ENCODE measurements at regions not wholly inside any gene's neighbourhood (a gene's known extent, or its start where the extent isn't known, plus 50 kb on each side); places are given as distances from the start of the nearest gene placed in this dataset.

GRCh38 chr4:119825696-119826095 is 197.1 kb upstream of the PDE5A start:
- DNase-seq (ENCODE audit: low spot score): no peak

DNA sequence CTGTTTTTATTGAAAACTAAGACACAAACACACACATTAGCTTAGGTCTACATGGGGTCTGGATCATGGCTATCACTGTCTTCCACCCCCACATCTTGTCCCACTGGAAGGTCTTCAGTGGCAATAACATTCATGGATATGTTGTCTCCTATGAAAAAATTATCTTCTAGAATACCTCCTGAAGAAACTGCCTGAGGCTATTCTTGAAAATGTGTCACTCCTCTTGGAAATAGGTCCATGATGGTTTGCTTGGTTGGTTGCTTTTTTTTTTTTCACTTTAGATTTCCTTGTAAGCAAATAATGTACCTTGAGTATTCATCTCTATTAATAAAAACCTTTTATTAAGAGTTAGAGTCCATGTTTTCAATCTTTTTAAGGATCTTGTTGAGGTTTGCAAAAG is 195.3 kb upstream of the PDE5A start:
- DNase-seq (ENCODE audit: low spot score): no peak

DNA sequence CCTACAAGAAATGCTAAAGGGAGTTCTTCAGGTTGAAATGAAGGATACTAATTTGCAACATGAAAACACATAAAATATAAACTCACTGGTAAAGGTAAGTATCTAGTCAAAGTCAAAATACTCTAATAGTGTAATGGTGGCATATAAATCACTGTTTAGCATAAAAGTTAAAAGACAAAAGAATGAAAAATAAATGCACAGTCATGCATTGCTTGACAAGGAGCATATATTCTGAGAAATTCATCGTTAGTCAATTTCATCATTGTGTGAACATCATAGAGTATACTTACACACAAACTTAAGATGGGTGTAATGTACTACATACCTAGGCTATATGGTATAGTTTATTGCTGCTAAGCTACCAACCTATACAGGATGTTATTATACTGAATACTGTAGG is 194.4 kb upstream of the PDE5A start:
- no peak for DNase-seq (ENCODE audit: low spot score)

DNA sequence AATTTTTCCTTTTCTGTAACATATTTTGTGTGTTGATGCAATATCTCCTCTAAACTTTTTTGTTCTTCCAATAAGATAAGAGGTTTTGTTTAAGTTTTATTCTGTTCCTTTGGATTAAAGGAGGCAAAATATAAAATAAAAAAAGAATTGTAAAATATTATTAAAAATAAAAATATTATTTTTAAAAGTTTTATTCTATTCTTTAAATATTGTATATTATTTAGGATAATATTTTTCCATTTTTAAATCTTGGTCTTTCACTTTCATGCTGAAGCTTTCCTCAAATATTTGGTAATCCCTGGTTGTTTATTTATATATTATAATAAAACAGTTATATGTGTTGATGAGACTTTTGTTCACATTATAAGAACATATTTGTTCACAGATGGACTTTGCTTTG is 187.9 kb upstream of the PDE5A start:
- no peak for DNase-seq (ENCODE audit: low spot score)

GRCh38 chr4:119810001-119810400 is 181.4 kb upstream of the PDE5A start:
- DNase-seq (ENCODE audit: low spot score): no peak

GRCh38 chr4:119804404-119804803 is 175.8 kb upstream of the PDE5A start:
- no peak for DNase-seq (ENCODE audit: low spot score)

DNA sequence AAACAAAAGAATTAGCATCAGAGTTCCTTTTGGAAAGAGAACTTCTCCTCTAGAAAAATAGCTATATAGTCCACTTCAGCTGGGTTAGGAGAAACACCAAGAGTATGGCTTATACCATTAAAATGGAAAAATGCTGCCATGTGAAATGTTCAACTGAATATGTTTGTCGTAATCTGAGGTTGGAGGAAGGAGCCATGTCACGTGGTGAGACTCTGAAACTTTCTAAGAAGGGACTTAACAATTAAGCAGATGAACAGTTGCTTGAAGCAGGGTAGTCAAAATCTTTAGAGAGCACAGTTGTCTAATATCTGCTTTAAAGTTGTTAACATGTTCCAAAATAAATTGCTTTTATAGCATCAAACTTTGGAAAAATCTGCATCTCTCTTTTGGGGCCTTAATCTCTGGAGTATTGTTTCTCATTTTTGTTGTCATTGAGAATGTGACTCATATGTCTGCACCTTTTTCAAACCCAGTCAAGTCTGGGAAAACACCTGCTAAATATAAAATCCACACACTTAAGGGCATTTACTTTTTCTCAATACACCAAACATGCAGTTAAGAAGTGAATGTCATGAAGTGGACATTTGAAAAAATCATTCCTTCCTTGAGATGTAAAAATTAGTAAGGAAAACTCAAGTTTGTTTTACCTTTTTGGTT is 168.8 kb upstream of the PDE5A start:
- no peak for DNase-seq (ENCODE audit: low spot score)

- no peak for DNase-seq (ENCODE audit: low spot score)
Measured at GRCh38 chr4:119795986-119796578, 167.5 kb upstream of the PDE5A start.

GRCh38 chr4:119794681-119795080 is 166.1 kb upstream of the PDE5A start:
- DNase-seq (ENCODE audit: low spot score): no peak

GRCh38 chr4:119794113-119794512 is 165.5 kb upstream of the PDE5A start:
- DNase-seq (ENCODE audit: low spot score): no peak

DNA sequence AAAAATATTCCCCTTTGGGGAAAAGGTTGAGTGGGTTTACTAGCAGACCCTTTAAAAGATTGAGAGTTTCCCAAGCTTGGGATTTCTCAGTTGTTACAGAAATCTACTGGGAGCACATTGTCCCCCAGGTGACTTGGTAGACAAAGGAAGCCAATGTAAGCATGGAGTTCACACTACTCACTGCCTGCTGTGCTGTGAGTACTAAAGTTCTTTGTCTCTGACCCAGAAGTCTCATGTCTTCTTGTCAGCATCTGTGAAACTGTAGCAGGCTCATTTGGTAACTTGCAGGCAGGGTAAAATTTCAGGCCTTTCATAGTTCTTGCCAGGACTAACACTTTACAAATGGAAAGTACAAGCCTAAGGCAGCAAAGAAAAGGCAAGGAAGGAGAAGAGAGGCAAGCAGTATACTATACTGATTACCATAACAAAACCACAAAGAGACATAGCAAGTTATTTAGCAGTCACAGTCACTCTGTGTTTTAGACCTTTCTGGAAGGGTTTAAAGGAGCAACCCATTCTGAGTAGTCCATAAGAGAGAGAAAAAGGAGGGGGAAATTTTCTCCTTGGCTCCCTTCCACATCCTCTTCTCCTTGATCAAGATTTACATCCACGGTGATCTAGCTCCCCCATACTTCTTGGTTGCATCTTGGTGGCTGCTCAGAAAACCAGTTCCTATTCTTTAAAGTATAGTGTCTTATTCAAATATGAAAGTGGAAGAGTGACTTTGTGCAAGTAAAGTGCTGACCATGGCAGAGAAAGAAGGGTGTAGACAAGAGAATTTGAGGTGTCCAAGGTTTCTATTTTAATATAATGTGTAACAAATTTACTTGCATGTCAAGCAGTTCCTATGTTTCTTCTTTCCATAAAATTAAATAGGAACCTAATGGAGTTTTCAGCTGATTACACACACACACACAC is 160.0 kb upstream of the PDE5A start:
- no peak for DNase-seq (ENCODE audit: low spot score)

- DNase-seq (ENCODE audit: low spot score): no peak
Measured at GRCh38 chr4:119785963-119786362, 157.4 kb upstream of the PDE5A start.

DNA sequence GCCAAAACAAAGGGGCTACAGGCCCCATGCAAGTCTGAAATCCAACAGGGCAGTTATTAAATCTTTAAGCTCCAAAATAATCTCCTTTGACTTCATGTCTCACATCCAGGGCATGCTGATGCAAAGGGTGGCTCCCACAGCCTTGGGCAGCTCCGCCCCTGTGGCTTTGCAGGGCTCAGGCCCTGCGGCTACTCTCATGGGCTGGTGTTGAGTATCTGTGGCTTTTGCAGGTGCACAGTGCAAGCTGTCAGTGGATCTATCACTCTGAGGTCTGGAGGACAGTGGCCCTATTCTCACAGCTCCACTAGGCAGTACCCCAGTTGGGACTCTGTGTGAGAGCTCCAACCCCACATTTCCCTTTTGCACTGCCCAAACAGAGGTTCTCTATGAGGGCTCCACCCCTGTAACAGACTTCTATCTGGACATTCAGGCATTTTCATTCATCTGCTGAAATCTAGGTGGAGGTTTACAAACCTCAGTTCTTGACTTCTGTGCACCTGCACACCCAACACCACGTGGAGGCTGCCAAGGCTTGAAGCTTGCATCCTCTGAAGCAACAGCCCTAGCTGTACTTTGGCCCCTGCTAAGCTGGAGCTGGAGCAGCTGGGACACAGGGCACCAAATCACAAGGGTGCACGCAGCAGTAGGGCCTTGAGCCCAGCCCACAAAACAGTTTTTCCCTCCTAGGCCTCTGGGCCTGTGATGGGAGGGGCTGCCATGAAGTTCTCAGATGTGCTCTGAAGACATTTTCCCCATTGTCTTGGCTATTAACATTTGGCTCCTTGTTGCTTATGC is 154.8 kb upstream of the PDE5A start:
- no peak for DNase-seq (ENCODE audit: low spot score)

- no peak for DNase-seq (ENCODE audit: low spot score)
Measured at GRCh38 chr4:119781044-119781443, 152.4 kb upstream of the PDE5A start.

GRCh38 chr4:119774840-119775239 is 146.2 kb upstream of the PDE5A start:
- no peak for DNase-seq (ENCODE audit: low spot score)

DNA sequence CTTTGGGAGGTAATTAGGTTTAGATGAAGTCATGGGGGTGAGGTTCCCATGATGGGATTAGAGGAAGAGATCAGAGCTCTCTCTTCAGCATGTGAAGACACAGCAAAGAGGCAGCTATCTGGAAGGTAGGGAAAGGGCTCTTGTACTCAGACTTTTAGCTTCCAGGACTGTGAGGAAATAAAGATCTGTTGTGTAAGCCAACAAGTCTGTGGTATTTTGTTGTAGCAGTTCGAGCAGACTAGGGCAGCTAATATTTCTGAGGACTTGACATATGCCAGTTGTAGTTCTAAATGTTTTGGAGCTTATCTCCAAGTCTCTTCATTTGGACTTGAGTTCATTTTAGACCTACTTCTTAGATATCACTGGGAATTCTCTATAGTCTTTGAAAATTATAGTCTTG is 137.3 kb upstream of the PDE5A start:
- DNase-seq (ENCODE audit: low spot score): no peak

GRCh38 chr4:119765469-119765868 is 136.9 kb upstream of the PDE5A start:
- DNase-seq (ENCODE audit: low spot score): no peak

GRCh38 chr4:119763386-119763785 is 134.8 kb upstream of the PDE5A start:
- no peak for DNase-seq (ENCODE audit: low spot score)

GRCh38 chr4:119755599-119755998 is 127.0 kb upstream of the PDE5A start:
- no peak for DNase-seq (ENCODE audit: low spot score)

DNA sequence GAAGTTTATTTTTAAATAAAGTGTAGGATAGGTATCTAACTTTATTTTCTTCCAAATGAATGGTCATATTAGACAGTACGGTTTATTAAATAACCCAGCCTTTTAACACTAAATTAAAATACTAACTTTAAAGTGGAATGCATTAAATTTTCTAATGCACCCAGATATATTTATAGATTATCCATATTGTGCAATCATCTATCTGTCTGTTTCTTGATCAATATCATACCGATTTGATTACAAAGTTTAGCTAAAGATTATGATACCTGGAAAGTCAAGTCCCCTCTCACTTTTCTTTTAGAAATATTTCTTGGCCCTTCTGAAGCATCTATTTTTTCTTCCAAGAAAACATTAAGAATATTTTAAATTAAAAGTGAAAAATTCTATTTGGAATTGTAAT is 124.3 kb upstream of the PDE5A start:
- DNase-seq (ENCODE audit: low spot score): no peak

GRCh38 chr4:119750771-119751170 is 122.2 kb upstream of the PDE5A start:
- DNase-seq (ENCODE audit: low spot score): no peak

GRCh38 chr4:119750048-119750447 is 121.4 kb upstream of the PDE5A start:
- DNase-seq (ENCODE audit: low spot score): no peak
